ENCODE measurements at regions not wholly inside any gene's neighbourhood (a gene's known extent, or its start where the extent isn't known, plus 50 kb on each side); places are given as distances from the start of the nearest gene placed in this dataset.

DNA sequence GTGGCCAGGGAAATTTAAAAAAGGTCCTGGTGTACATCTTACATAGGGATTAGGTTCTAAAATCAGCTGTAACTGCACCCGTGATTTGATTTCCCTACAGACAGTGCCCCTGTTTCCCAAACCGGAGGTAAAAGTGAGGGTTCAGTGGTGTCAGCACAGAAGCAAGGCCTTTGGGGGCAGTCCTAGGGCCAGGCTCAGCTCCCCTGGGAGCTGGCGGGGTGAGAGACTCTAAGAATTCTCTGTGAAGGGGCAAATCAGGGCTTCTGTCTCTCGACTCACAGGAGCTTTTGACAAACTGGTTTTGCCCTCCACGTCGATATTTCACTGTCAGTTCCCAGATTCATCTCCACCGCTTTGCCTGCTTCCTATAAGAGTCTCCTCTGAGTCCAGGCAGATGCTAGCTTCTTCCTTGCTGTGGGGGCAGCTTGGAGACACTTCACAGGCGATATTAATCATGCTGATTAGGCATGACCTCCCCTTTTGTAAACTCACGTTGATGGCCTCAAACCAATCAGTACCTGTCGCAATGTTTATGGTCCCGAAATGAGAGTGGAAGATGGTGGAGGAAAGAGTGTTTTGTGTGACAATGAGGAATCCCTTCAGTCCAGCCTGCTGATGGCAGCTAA, 234.2 kb upstream of the TOX3 start (continued):
- TF ChIP-seq KAT2A (conservative IDR thresholded peaks at IDR 0.05; ENCODE audit: control insufficient read depth, low read depth, low read length): no peak
- no peak for TF ChIP-seq BCL11A (IDR thresholded peaks at IDR 0.05; ENCODE audit: low read depth, low read length)
- TF ChIP-seq FOXK2 (IDR thresholded peaks at IDR 0.05): no peak

DNA sequence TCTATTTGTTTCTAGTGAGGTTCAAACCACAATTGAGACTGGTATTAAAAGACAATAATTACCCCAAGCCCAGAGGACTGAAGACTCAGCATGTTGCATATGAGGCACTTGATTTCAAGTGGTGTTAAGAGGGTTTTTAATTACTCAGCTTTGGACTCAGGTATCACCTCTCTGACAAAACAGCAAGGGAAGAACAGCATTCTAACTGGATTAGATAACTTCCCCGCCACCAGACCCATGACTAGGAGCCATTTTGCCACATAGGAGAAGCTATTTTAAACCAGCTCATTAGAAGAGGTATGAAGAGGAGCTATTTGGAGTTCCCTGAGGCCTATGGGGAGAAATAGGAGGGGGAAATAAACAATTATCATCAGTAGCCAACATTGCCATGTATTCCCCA, 226.1 kb upstream of the TOX3 start:
- Histone ChIP-seq H3K27me3 (replicated peaks in 1 of 2; ENCODE audit: control insufficient read depth in 2 of 2, insufficient read depth in 2 of 2, low read length in 1 of 2) (no peaks in the 10 kb centered on the region; a peak in 1 of 4 replicates), H3K9ac (ENCODE audit: control insufficient read depth, insufficient read depth, low read length) (no peak overlapping the region), H4K20me1 (ENCODE audit: control insufficient read depth, insufficient read depth) (no peaks in the 10 kb centered on the region), H3K4me3 (no peak overlapping the region), H3K27ac (ENCODE audit: control insufficient read depth, insufficient read depth) (no peak overlapping the region), H3K9me3 (replicated peaks; ENCODE audit: control insufficient read depth, insufficient read depth, low read length) (no peaks in the 10 kb centered on the region), H3K4me2 (ENCODE audit: control insufficient read depth, insufficient read depth) (no peak overlapping the region), H2AFZ (ENCODE audit: control insufficient read depth, low read depth, low read length) (no peak overlapping the region), H3K4me1 (ENCODE audit: control insufficient read depth, insufficient read depth, low read length) (no peaks in the 10 kb centered on the region), H3K36me3 (ENCODE audit: control insufficient read depth in 2 of 2, insufficient read depth in 2 of 2, low read length in 1 of 2) (no peaks in the 10 kb centered on the region), H3K79me2 (ENCODE audit: control insufficient read depth, insufficient read depth, low read length) (no peaks in the 10 kb centered on the region)
- DNase-seq (ENCODE audit: low read depth, low spot score) (no peak), FAIRE-seq (no peak), ATAC-seq (no peak)
- RAD21 ChIA-PET (ENCODE audit: unreplicated experiment): no interaction called here
- WGBS (ENCODE audit: insufficient coverage, insufficient replicate concordance, low lambda C conversion rate, missing lambda C conversion rate): 0% methylated on average over 1 of the region's 1 CpG
- POLR2A ChIA-PET: no interaction called here
- TF ChIP-seq FOXM1 (IDR thresholded peaks at IDR 0.05; ENCODE audit: low read depth, low read length) (no peak), POU2F2 (IDR thresholded peaks at IDR 0.05; ENCODE audit: borderline replicate concordance, low read depth, low read length) (no peak), ZNF622 (IDR thresholded peaks at IDR 0.05) (no peak), JUND (IDR thresholded peaks at IDR 0.05; ENCODE audit: low read depth, low read length) (no peak)
- intact Hi-C loops (cut with micrococcal nuclease; ENCODE audit: unreplicated experiment) (no loop called here), in situ Hi-C loops (cut with MboI) (no loop called here)
- no TSS peak for BruUV-seq (replicated peaks)
- CTCF ChIA-PET: no interaction called here
- SMC1A ChIA-PET (ENCODE audit: uncharacterized antibody, unreplicated experiment): no interaction called here

DNA sequence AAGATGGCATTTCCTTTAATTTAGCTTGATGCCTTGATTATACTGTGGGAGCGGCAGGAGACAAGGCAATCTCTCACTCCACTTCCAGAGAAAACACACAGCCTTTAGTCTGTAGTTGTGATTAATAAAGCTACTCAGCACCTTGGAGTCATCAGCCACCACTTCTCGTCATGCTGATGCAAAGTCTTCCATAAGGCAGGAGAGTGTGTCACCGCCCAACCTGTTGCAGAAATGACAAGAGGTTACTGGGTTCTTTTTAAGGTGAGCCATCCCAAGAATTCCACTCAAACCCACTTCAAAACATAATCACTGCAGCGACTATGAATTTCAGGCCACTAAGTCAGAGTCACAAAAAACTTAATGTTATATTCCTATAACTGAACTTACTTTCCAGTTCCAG, 223.9 kb upstream of the TOX3 start:
- no peak overlapping the region for H2AFZ ChIP-seq (ENCODE audit: control insufficient read depth, low read depth, low read length)
- FAIRE-seq (no peak), DNase-seq (ENCODE audit: low read depth, low spot score) (no peak), ATAC-seq (no peak)
- H3K9me3 ChIP-seq (replicated peaks; ENCODE audit: control insufficient read depth, insufficient read depth, low read length): no peaks in the 10 kb centered on the region
- H3K4me2 ChIP-seq (ENCODE audit: control insufficient read depth, insufficient read depth): no peak overlapping the region
- BruUV-seq (replicated peaks): no TSS peak
- intact Hi-C loops (cut with micrococcal nuclease; ENCODE audit: unreplicated experiment) (no loop called here), in situ Hi-C loops (cut with MboI) (no loop called here)
- H3K27ac ChIP-seq (ENCODE audit: control insufficient read depth, insufficient read depth): no peak overlapping the region
- ChIA-PET POLR2A (no interaction called here), RAD21 (ENCODE audit: unreplicated experiment) (no interaction called here), SMC1A (ENCODE audit: uncharacterized antibody, unreplicated experiment) (no interaction called here), CTCF (no interaction called here)
- H3K4me3 ChIP-seq: no peak overlapping the region
- H3K4me1 ChIP-seq (ENCODE audit: control insufficient read depth, insufficient read depth, low read length): no peaks in the 10 kb centered on the region
- no peaks in the 10 kb centered on the region; a peak in 1 of 4 replicates for H3K27me3 ChIP-seq (replicated peaks in 1 of 2; ENCODE audit: control insufficient read depth in 2 of 2, insufficient read depth in 2 of 2, low read length in 1 of 2)
- WGBS (ENCODE audit: insufficient coverage, insufficient replicate concordance, low lambda C conversion rate, missing lambda C conversion rate): 24% methylated on average over 4 of the region's 4 CpGs
- no peaks in the 10 kb centered on the region for H3K79me2 ChIP-seq (ENCODE audit: control insufficient read depth, insufficient read depth, low read length)
- no peaks in the 10 kb centered on the region for H3K36me3 ChIP-seq (ENCODE audit: control insufficient read depth in 2 of 2, insufficient read depth in 2 of 2, low read length in 1 of 2)
- no peaks in the 10 kb centered on the region for H4K20me1 ChIP-seq (ENCODE audit: control insufficient read depth, insufficient read depth)
- H3K9ac ChIP-seq (ENCODE audit: control insufficient read depth, insufficient read depth, low read length): no peak overlapping the region
- TF ChIP-seq CHD1 (IDR thresholded peaks at IDR 0.05; ENCODE audit: low read depth, low read length) (no peak), EP300 (IDR thresholded peaks at IDR 0.05; ENCODE audit: borderline replicate concordance in 1 of 2, control insufficient read depth in 1 of 2, low read depth in 2 of 2, low read length in 2 of 2) (no peak)
- TF ChIP-seq, protein P1, sequence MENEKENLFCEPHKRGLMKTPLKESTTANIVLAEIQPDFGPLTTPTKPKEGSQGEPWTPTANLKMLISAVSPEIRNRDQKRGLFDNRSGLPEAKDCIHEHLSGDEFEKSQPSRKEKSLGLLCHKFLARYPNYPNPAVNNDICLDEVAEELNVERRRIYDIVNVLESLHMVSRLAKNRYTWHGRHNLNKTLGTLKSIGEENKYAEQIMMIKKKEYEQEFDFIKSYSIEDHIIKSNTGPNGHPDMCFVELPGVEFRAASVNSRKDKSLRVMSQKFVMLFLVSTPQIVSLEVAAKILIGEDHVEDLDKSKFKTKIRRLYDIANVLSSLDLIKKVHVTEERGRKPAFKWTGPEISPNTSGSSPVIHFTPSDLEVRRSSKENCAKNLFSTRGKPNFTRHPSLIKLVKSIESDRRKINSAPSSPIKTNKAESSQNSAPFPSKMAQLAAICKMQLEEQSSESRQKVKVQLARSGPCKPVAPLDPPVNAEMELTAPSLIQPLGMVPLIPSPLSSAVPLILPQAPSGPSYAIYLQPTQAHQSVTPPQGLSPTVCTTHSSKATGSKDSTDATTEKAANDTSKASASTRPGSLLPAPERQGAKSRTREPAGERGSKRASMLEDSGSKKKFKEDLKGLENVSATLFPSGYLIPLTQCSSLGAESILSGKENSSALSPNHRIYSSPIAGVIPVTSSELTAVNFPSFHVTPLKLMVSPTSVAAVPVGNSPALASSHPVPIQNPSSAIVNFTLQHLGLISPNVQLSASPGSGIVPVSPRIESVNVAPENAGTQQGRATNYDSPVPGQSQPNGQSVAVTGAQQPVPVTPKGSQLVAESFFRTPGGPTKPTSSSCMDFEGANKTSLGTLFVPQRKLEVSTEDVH (IDR thresholded peaks at IDR 0.05; ENCODE audit: low read depth, partially characterized antibody): no peak
- TF ChIP-seq, protein P2, sequence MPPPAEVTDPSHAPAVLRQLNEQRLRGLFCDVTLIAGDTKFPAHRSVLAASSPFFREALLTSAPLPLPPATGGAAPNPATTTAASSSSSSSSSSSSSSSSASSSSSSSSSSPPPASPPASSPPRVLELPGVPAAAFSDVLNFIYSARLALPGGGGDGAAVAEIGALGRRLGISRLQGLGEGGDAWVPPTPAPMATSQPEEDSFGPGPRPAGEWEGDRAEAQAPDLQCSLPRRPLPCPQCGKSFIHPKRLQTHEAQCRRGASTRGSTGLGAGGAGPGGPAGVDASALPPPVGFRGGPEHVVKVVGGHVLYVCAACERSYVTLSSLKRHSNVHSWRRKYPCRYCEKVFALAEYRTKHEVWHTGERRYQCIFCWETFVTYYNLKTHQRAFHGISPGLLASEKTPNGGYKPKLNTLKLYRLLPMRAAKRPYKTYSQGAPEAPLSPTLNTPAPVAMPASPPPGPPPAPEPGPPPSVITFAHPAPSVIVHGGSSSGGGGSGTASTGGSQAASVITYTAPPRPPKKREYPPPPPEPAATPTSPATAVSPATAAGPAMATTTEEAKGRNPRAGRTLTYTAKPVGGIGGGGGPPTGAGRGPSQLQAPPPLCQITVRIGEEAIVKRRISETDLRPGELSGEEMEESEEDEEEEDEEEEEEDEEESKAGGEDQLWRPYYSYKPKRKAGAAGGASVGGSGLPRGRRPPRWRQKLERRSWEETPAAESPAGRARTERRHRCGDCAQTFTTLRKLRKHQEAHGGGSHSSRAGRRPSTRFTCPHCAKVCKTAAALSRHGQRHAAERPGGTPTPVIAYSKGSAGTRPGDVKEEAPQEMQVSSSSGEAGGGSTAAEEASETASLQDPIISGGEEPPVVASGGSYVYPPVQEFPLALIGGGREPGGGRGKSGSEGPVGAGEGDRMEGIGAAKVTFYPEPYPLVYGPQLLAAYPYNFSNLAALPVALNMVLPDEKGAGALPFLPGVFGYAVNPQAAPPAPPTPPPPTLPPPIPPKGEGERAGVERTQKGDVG (CRISPR knock-in tag; IDR thresholded peaks at IDR 0.05): no peak

All from GM12878 (cell line).